A673 (cell line): ENCODE measurements at regions not wholly inside any gene's neighbourhood (a gene's known extent, or its start where the extent isn't known, plus 50 kb on each side); places are given as distances from the start of the nearest gene placed in this dataset.

ENCODE experiments used
- BruUV-seq: library from RNA; stranded (reverse); fragments of 400-500 nt; replicated peaks from 2 replicates; lab custom pipeline; 2021; lab: Mats Ljungman, UMichigan
- CTCF ChIA-PET: fragments of 300-600 bp; sonication (Branson Sonifier 250); formaldehyde crosslinking; loops from one replicate; lab custom pipeline; 2022; ENCODE audit warnings: antibody characterized with exemption; lab: Charles Lee
- POLR2A ChIA-PET: fragments of 300-600 bp; sonication (Branson Sonifier 250); formaldehyde crosslinking; loops from one replicate; lab custom pipeline; 2022; ENCODE audit warnings: antibody characterized with exemption; ENCODE audit not compliant: low non-redundant PET; lab: Charles Lee
- DNase-seq: peaks from one replicate; pipeline ENCODE4 v3.0.0-alpha.2; 2015; ENCODE audit warnings: low spot score
- H3K27ac ChIP-seq: fragments of 200-600 bp; sonication (generic); 2 replicates; pipeline ENCODE4 v1.5.1; 2016; ENCODE audit warnings: mixed run types, low read depth, mild to moderate bottlenecking, mixed read lengths, antibody characterized with exemption, low read length; ENCODE audit not compliant: poor library complexity, severe bottlenecking
- H3K27me3 ChIP-seq: fragments of 200-600 bp; sonication (generic); replicated peaks from 2 replicates; pipeline ENCODE4 v1.6.1; 2017; ENCODE audit warnings: mixed run types, low read depth, mild to moderate bottlenecking, mixed read lengths, antibody characterized with exemption, low read length; ENCODE audit not compliant: insufficient read depth, poor library complexity
- H3K36me3 ChIP-seq: fragments of 200-600 bp; sonication (generic); 2 replicates; pipeline ENCODE4 v1.6.1; 2016; ENCODE audit warnings: mixed run types, mild to moderate bottlenecking, mixed read lengths, antibody characterized with exemption, low read length; ENCODE audit not compliant: insufficient read depth, poor library complexity, severe bottlenecking
- H3K4me1 ChIP-seq: fragments of 200-600 bp; sonication (generic); 2 replicates; pipeline ENCODE4 v1.6.1; 2017; ENCODE audit warnings: mixed run types, mild to moderate bottlenecking, mixed read lengths, antibody characterized with exemption, low read length; ENCODE audit not compliant: insufficient read depth, poor library complexity, severe bottlenecking
- H3K4me3 ChIP-seq: fragments of 200-600 bp; sonication (generic); 2 replicates; pipeline ENCODE4 v1.5.1; 2016; ENCODE audit warnings: low read depth, mixed run types, mild to moderate bottlenecking, mixed read lengths, low read length; ENCODE audit not compliant: poor library complexity, severe bottlenecking
- H3K9me3 ChIP-seq: fragments of 200-600 bp; sonication (generic); 2 replicates; pipeline ENCODE4 v1.6.1; 2016; ENCODE audit warnings: mixed run types, low read depth, mild to moderate bottlenecking, mixed read lengths, antibody characterized with exemption, low read length; ENCODE audit not compliant: poor library complexity, severe bottlenecking
- CTCF ChIP-seq: fragments of 300-800, 200-600 bp; sonication (generic); conservative IDR thresholded peaks from 2 replicates; pipeline ENCODE4 v1.5.1; 2017; ENCODE audit warnings: low read depth, mild to moderate bottlenecking, antibody characterized with exemption, low read length, moderate library complexity, mixed read lengths
- EZH2 ChIP-seq: fragments of 200-600 bp; sonication (generic); IDR thresholded peaks from 2 replicates; pipeline ENCODE4 v1.6.1; 2017; ENCODE audit warnings: borderline replicate concordance, low read depth, mild to moderate bottlenecking, mixed read lengths, antibody characterized with exemption, low read length; ENCODE audit not compliant: poor library complexity, severe bottlenecking
- intact Hi-C: fragments of 100-400 bp; cut with micrococcal nuclease; formaldehyde crosslinking; loops from one replicate; pipeline ENCODE4 v1.10.0; 2022; ENCODE audit not compliant: unreplicated experiment

- H3K9me3 ChIP-seq = no peaks in the 10 kb centered on the region
- H3K4me1 ChIP-seq = no peaks in the 10 kb centered on the region
- POLR2A ChIA-PET = no interaction called here
- H3K27ac ChIP-seq = no peak overlapping the region
- no peaks in the 10 kb centered on the region for H3K27me3 ChIP-seq
- BruUV-seq = no TSS peak
- no peak for TF ChIP-seq CTCF
- TF ChIP-seq EZH2 = no peak
- no peak overlapping the region for H3K4me3 ChIP-seq
- no peaks in the 10 kb centered on the region for H3K36me3 ChIP-seq
- no peak for DNase-seq
- intact Hi-C loops = no loop called here
- CTCF ChIA-PET = no interaction called here
Measured at GRCh38 chr5:165101709-165102108, 1596.3 kb downstream of the MAT2B start.

- POLR2A ChIA-PET = no interaction called here
- no TSS peak for BruUV-seq
Measured at GRCh38 chr5:165104611-165105010, 1599.2 kb downstream of the MAT2B start.

GRCh38 chr5:165108809-165109208 is 1603.4 kb downstream of the MAT2B start:
- intact Hi-C loops = no loop called here
- Histone ChIP-seq H3K4me1 (no peaks in the 10 kb centered on the region), H3K27ac (no peak overlapping the region), H3K9me3 (no peaks in the 10 kb centered on the region), H3K27me3 (no peaks in the 10 kb centered on the region), H3K4me3 (no peak overlapping the region), H3K36me3 (no peaks in the 10 kb centered on the region)
- DNase-seq = no peak
- ChIA-PET POLR2A (no interaction called here), CTCF (no interaction called here)
- TF ChIP-seq CTCF (no peak), EZH2 (no peak)
- no TSS peak for BruUV-seq

More at GRCh38 chr5:165104611-165105010, 1599.2 kb downstream of the MAT2B start:
- no peak overlapping the region for H3K27ac ChIP-seq
- no peaks in the 10 kb centered on the region for H3K36me3 ChIP-seq
- no peaks in the 10 kb centered on the region for H3K4me1 ChIP-seq
- no peaks in the 10 kb centered on the region for H3K9me3 ChIP-seq
- no peak for DNase-seq
- no peak overlapping the region for H3K4me3 ChIP-seq
- intact Hi-C loops = no loop called here
- TF ChIP-seq CTCF (no peak), EZH2 (no peak)
- H3K27me3 ChIP-seq = no peaks in the 10 kb centered on the region
- CTCF ChIA-PET = no interaction called here
